Choroid plexus epithelial cell (primary cell): ENCODE measurements at regions not wholly inside any gene's neighbourhood (a gene's known extent, or its start where the extent isn't known, plus 50 kb on each side); places are given as distances from the start of the nearest gene placed in this dataset.

ENCODE experiments used
- DNase-seq: peaks from one replicate; pipeline ENCODE4 v3.0.0-alpha.2; 2010; ENCODE audit warnings: low read depth
- H3K4me3 ChIP-seq: 2 replicates; pipeline ENCODE4 v1.5.1; 2011; ENCODE audit warnings: low read depth, mild to moderate bottlenecking, control low read depth, low read length, moderate library complexity
- CTCF ChIP-seq: conservative IDR thresholded peaks from 2 replicates; pipeline ENCODE4 v1.5.1; 2011; ENCODE audit warnings: low read depth, mild to moderate bottlenecking, control low read depth, inconsistent platforms, low read length, moderate library complexity

GRCh38 chr2:14148216-14148615 is 484.3 kb upstream of the LRATD1 start:
- no peak for TF ChIP-seq CTCF

GRCh38 chr2:14157816-14158215 is 474.7 kb upstream of the LRATD1 start:
- no peak for TF ChIP-seq CTCF
- no peak overlapping the region for H3K4me3 ChIP-seq
- no peak for DNase-seq

More at GRCh38 chr2:14148216-14148615, 484.3 kb upstream of the LRATD1 start:
- no peak overlapping the region for H3K4me3 ChIP-seq
- peak; percentile 50 for DNase-seq

- DNase-seq: no peak
- TF ChIP-seq CTCF: no peak
- H3K4me3 ChIP-seq: no peak overlapping the region
These were observed 452.2 kb upstream of the LRATD1 start for GRCh38 chr2:14180333-14180732.

- no peak overlapping the region for H3K4me3 ChIP-seq
- TF ChIP-seq CTCF: no peak
- DNase-seq: no peak
These were observed 450.1 kb upstream of the LRATD1 start for GRCh38 chr2:14182227-14182946.

GRCh38 chr2:14185906-14186305 is 446.6 kb upstream of the LRATD1 start:
- TF ChIP-seq CTCF: no peak
- no peak for DNase-seq
- H3K4me3 ChIP-seq: no peak overlapping the region

- no peak for TF ChIP-seq CTCF
- no peak overlapping the region for H3K4me3 ChIP-seq
- DNase-seq: no peak
These were observed 444.1 kb upstream of the LRATD1 start for GRCh38 chr2:14188446-14188845.

- peak; percentile 63 for DNase-seq
- no peak overlapping the region for H3K4me3 ChIP-seq
- TF ChIP-seq CTCF: no peak
These were observed 442.6 kb upstream of the LRATD1 start for GRCh38 chr2:14189929-14190328.
